Activated CD4-positive, alpha-beta T cell treated with anti-CD3 and anti-CD28 coated beads, Interleukin-10, Interleukin-2, amounts not matched to agents 100 ng/mL and 50 ng/mL, durations not matched to agents 16 hours and 8 hours (primary cell): ENCODE measurements at regions not wholly inside any gene's neighbourhood (a gene's known extent, or its start where the extent isn't known, plus 50 kb on each side); places are given as distances from the start of the nearest gene placed in this dataset.
"Not testable (repeated sequence)": the region's sequence is repeated elsewhere in the genome, so short reads cannot be mapped to it uniquely, and the experiment has no call there.

ENCODE experiments used
- DNase-seq: peaks from one replicate; pipeline ENCODE4 v3.0.0-alpha.2; 2020

DNA sequence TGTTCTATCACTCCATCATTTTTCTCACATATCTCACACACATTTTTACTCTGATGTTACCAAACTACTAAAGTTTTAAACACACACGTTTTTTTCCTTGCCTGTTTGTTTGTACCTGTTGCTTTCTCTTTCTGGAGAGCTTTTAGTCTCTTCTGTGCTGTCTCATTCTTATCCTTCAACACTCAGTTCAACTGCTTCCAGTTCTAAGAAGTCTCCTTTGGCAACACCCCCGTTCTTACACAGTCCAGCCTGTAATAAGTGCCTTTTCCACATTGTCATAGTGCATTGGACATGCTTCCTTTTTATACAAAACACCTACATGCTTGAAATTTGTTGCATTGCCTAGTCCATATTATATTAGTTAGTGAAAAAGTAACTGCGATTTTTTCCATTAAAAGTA is 360.2 kb upstream of the BRINP3 start:
- no peak for DNase-seq

GRCh38 chr1:190847166-190847565 is 369.5 kb upstream of the BRINP3 start:
- DNase-seq = no peak

GRCh38 chr1:190849346-190849745 is 371.7 kb upstream of the BRINP3 start:
- no peak for DNase-seq

DNA sequence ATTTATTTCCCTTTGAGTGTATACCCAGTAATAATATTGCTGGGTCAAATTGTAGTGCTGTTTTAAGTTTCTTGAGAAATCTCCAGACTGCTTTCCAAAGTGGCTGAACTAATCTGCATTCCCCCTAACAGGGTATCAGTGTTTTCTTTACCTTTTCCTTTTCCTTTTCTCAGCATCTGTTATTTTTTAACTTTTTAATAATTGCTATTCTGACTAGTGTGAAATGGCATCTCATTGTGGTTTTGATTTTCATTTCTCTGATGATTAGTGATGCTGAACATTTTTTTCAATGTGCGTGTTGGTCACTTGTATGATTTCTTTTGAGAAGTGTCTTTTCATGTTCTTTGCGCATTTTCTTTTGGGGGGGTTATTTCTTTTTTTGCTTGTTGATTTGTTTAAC is 374.9 kb upstream of the BRINP3 start:
- DNase-seq = no peak

DNA sequence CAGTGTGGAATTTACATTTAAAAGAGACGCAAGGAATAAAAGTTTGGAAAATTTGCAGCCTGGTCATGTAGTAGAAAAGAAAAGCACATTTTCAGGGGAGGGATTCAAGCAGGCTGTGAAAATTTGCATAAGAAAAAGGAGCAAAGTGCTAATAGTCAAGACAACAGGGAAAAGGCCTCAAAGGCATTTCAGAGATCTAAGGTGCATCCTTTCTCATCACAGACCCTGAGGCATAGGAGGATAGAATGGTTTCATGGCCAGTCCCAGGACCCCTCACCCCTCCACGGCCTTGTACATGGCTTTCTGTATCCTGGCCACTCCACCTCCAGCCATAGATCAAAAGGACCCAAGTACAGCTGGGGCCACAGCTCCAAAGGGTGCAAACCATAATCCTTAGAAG is 380.5 kb upstream of the BRINP3 start:
- no peak for DNase-seq

- DNase-seq = no peak
Measured at GRCh38 chr1:190864013-190864641, 386.5 kb upstream of the BRINP3 start.

GRCh38 chr1:190880352-190880751 is 402.7 kb upstream of the BRINP3 start:
- DNase-seq = no peak

DNA sequence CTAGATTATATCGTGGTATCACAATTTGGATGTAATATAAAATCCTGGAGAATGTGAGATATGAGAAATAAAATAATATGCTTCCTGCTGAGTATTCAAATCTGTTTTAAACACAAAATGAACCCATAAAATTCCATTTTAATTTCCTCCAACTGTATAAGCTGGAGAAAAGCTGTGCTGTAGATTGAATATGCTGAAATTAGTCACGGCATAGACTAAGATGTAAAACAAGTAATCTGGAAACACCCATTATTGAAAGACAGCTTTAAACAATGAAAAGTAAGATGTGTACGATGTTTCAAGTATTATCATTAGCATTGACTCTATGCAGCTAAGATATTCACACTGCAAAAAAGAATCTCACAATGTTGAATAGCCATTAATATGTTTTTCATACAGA is 403.4 kb upstream of the BRINP3 start:
- no peak for DNase-seq

GRCh38 chr1:190897233-190897632 is 419.6 kb upstream of the BRINP3 start:
- DNase-seq = no peak

DNA sequence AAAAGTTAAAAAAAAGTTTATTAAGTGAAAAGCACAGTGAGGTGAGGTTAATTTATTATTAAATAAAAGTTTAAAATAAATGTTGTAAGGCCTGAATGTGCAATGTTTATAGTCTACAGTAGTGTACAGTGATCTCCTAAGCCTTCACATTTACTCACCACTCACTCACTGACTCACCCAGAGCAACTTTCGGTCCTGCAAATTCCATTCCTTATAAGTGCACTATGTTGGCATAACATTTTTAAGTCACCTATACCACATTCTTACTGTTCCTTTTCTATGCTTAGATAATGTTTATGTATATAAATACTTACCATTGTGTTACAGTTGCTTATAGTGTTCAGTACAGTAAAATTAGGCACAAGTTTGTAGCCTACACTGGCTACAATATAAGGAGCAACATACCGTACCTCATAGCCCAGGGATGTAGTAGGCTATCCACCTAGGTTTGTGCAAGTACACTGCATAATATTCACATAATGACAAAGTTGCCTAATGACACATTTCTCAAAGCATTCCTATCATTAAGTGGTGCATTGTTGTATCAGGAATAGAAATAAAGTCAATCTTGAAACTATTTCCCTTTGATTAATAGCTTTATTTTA is 426.5 kb upstream of the BRINP3 start:
- no peak for DNase-seq

- DNase-seq = no peak
Measured at GRCh38 chr1:190906206-190906725, 428.6 kb upstream of the BRINP3 start.

DNA sequence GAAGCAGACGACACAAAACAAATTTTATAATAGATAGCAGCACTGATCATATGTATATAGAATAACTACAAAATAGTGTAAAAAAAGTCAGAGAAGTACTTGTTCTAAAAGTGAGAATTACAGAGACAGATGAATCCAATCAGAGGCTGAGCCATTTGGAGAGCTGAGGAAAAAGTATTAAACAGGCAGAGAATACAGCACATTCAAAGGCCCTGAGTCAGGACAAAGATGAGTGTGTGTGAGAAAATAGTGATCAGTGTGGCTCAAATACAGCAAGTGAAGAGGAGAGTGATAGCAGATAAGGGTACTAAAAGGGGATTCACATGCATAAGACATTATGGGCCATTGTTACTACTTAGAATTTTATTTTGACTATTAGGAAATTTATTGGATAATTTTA is 430.6 kb upstream of the BRINP3 start:
- no peak for DNase-seq

DNA sequence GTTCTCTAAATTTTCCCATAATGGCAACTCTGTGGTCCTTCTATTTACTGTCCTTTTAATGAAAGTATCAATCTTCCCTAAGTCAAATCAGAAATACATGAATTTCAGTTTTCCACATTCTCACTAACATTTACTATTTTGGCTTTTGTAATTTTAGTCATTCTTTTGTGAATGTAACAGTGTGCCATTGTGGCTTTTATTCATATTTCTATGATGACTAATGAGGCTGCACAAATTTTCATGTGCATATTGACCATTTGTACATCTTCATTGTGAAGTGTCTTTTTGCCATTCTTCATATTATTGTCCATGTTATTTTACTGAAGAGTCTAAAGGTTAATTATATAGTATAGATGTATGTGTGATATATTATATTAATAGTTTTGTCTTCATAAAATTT is 431.0 kb upstream of the BRINP3 start:
- no peak for DNase-seq

- DNase-seq = no peak
Measured at GRCh38 chr1:190935925-190936324, 458.3 kb upstream of the BRINP3 start.

DNA sequence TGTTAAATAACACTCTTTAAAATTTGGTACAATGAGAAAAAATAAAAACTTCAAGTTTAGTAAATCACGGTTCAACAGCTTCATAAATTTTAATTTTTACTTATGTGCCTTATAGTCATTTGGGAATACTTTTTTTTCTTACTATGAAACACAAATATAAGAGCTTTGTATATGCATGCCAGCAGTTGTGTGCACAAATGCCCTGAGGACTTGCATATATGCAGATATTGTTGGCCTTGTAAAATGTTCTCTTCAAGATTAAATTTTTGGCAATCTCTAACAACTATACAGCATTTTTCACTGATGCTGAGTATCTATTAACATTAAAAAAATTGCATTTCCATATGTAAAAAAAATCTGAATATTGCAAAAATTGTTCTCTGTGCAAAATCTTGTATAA is 458.7 kb upstream of the BRINP3 start:
- no peak for DNase-seq

GRCh38 chr1:190940951-190941350 is 463.3 kb upstream of the BRINP3 start:
- DNase-seq = no peak

DNA sequence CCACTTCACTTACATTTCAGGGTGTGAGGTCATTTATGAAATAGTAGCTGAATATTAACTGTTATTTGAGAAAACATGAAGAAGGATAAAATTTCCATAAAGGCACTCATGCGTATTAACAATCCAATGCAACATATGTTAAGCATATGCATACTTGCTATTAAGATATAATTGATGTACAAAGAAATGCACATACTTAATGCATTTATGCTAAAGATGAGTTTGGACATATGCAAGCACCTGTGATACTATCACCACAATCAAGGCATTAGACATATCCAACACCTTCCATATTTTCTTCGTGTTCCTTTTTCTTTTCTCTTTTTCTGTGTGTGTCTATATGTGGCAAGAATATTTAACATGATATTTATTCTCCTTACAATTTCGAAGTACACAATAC is 464.8 kb upstream of the BRINP3 start:
- no peak for DNase-seq

GRCh38 chr1:190943722-190944121 is 466.1 kb upstream of the BRINP3 start:
- not testable (repeated sequence) for DNase-seq

DNA sequence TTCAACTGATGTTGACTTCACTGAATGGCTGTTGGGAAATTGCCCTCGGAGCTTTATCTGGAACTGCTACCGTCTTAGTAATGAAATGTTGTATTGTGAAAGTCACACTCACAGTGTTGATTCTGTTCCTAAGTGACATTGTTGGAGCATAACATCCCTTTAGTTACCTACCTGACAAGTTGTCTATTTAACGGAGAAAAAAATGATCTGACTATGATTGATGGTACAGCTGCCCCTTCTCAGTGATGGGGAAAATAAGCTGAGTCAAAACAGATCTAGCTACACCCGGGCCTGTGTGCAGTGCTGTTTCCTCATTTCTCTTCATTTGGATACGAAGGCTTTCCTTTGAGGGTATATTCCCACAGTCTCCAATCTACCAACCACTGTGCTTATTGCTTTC is 472.3 kb upstream of the BRINP3 start:
- no peak for DNase-seq

GRCh38 chr1:190957565-190957964 is 479.9 kb upstream of the BRINP3 start:
- no peak for DNase-seq

DNA sequence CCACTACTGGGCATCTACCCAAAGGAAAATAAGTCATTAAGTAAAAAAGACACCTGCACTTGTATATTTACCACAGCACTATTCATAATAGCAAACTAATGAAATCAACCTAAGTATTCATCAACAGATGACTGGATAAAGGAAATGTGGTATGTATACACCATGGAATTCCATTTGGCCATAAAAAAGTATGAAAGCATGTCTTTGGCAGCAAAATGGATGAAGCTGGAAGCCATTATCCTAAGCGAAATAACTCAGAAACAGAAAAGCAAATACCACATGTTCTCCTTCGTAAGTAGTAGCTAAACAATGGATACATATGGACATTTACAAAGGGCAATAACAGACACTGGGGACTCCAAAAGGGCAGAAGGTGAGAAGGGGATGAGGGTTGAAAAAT is 485.7 kb upstream of the BRINP3 start:
- DNase-seq = no peak

DNA sequence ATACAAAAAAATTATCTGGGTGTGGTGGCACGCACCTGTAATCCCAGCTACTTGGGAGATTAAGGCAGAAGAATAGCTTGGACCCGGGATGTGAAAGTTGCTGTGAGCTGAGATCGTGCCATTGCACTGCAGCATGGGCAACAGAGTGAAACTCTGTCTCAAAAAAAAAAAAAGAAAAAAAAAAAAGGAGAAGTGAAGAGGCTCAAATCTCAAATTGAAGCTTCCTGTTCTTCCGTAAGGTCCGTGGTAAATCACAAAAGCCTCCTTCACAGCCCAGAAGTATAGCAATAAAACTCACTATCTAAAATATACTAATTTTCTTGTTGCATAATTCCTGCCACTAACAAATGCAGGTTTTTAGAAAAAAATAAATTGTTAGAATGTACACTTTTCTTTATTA is 498.2 kb upstream of the BRINP3 start:
- no peak for DNase-seq

GRCh38 chr1:191002768-191003167 is 525.1 kb upstream of the BRINP3 start:
- no peak for DNase-seq

GRCh38 chr1:191016765-191017164 is 539.1 kb upstream of the BRINP3 start:
- no peak for DNase-seq

- no peak for DNase-seq
Measured at GRCh38 chr1:191022856-191023255, 545.2 kb upstream of the BRINP3 start.
